HG02852 (cell line): ENCODE measurements at regions not wholly inside any gene's neighbourhood (a gene's known extent, or its start where the extent isn't known, plus 50 kb on each side); places are given as distances from the start of the nearest gene placed in this dataset.

Experiments used
- ATAC-seq: cut with Tn5 transposase; IDR thresholded peaks from one replicate; pipeline ENCODE4 v1.9.1; 2021; ENCODE audit warnings: mild to moderate bottlenecking, moderate library complexity; ENCODE audit not compliant: unreplicated experiment

- no peak for ATAC-seq
Observed at GRCh38 chr16:13392341-13392740, 490.9 kb downstream of the SHISA9 start.

- no peak for ATAC-seq
Observed at GRCh38 chr16:13393816-13394215, 492.4 kb downstream of the SHISA9 start.

- no peak for ATAC-seq
Observed at GRCh38 chr16:13394488-13394887, 493.1 kb downstream of the SHISA9 start.

GRCh38 chr16:13397126-13397525 lies 495.7 kb downstream of the SHISA9 start:
- ATAC-seq: no peak

- no peak for ATAC-seq
Observed at GRCh38 chr16:13401641-13402040, 500.2 kb downstream of the SHISA9 start.

GRCh38 chr16:13402601-13403000 lies 501.2 kb downstream of the SHISA9 start:
- ATAC-seq: no peak

- no peak for ATAC-seq
Observed at GRCh38 chr16:13403326-13403725, 501.9 kb downstream of the SHISA9 start.

- ATAC-seq: no peak
Observed at GRCh38 chr16:13414154-13414553, 505.8 kb upstream of the ERCC4 start.

- no peak for ATAC-seq
Observed at GRCh38 chr16:13419589-13419988, 500.4 kb upstream of the ERCC4 start.

- no peak for ATAC-seq
Observed at GRCh38 chr16:13421726-13422125, 498.2 kb upstream of the ERCC4 start.

- no peak for ATAC-seq
Observed at GRCh38 chr16:13425836-13426235, 494.1 kb upstream of the ERCC4 start.

- no peak for ATAC-seq
Observed at GRCh38 chr16:13426269-13426668, 493.7 kb upstream of the ERCC4 start.

GRCh38 chr16:13426736-13427135 lies 493.2 kb upstream of the ERCC4 start:
- no peak for ATAC-seq

- no peak for ATAC-seq
Observed at GRCh38 chr16:13427943-13428342, 492.0 kb upstream of the ERCC4 start.

- no peak for ATAC-seq
Observed at GRCh38 chr16:13429416-13429815, 490.5 kb upstream of the ERCC4 start.

- ATAC-seq: no peak
Observed at GRCh38 chr16:13435415-13435814, 484.5 kb upstream of the ERCC4 start.

GRCh38 chr16:13435873-13436474 lies 484.0 kb upstream of the ERCC4 start:
- no peak for ATAC-seq

- peak; percentile 72 for ATAC-seq
Observed at GRCh38 chr16:13436641-13437412, 483.1 kb upstream of the ERCC4 start.

GRCh38 chr16:13437413-13437795 lies 482.6 kb upstream of the ERCC4 start:
- no peak for ATAC-seq

GRCh38 chr16:13438064-13438463 lies 481.9 kb upstream of the ERCC4 start:
- ATAC-seq: no peak

- ATAC-seq: no peak
Observed at GRCh38 chr16:13439766-13440165, 480.2 kb upstream of the ERCC4 start.

- peak; percentile 70 for ATAC-seq
Observed at GRCh38 chr16:13441675-13442074, 478.3 kb upstream of the ERCC4 start.

- ATAC-seq: no peak
Observed at GRCh38 chr16:13448346-13448745, 471.6 kb upstream of the ERCC4 start.
